ENCODE measurements at regions not wholly inside any gene's neighbourhood (a gene's known extent, or its start where the extent isn't known, plus 50 kb on each side); places are given as distances from the start of the nearest gene placed in this dataset.
"Not testable (repeated sequence)": the region's sequence is repeated elsewhere in the genome, so short reads cannot be mapped to it uniquely, and the experiment has no call there.

GRCh38 chr3:55157731-55158130, 229.9 kb upstream of the LRTM1 start:
- H3K36me3 ChIP-seq (ENCODE audit: control insufficient read depth in 2 of 2, insufficient read depth in 2 of 2, low read length in 2 of 2), result no peaks in the 10 kb centered on the region
- no peak overlapping the region for H3K27ac ChIP-seq (ENCODE audit: low read depth in 2 of 2, low read length in 2 of 2)
- H3K9me3 ChIP-seq (ENCODE audit: control insufficient read depth in 2 of 2, low read length in 2 of 2), result no peaks in the 10 kb centered on the region
- H3K9ac ChIP-seq (ENCODE audit: low read depth in 1 of 2, low read length in 2 of 2), result no peak overlapping the region
- no peak overlapping the region for H3K4me3 ChIP-seq (ENCODE audit: low read length in 2 of 2)
- H3K4me1 ChIP-seq (ENCODE audit: control insufficient read depth in 2 of 2, insufficient read depth in 2 of 2, low read length in 2 of 2), result no peaks in the 10 kb centered on the region
- no peaks in the 10 kb centered on the region for H3K27me3 ChIP-seq (ENCODE audit: control insufficient read depth in 2 of 2, insufficient read depth in 2 of 2, low read length in 2 of 2)

GRCh38 chr3:55156851-55157650, 229.2 kb upstream of the LRTM1 start:
- Histone ChIP-seq H3K36me3 (ENCODE audit: control insufficient read depth in 2 of 2, insufficient read depth in 2 of 2, low read length in 2 of 2) (no peaks in the 10 kb centered on the region), H3K9ac (ENCODE audit: low read depth in 1 of 2, low read length in 2 of 2) (no peak overlapping the region), H3K4me1 (ENCODE audit: control insufficient read depth in 2 of 2, insufficient read depth in 2 of 2, low read length in 2 of 2) (no peaks in the 10 kb centered on the region), H3K27ac (ENCODE audit: low read depth in 2 of 2, low read length in 2 of 2) (no peak overlapping the region), H3K4me3 (ENCODE audit: low read length in 2 of 2) (no peak overlapping the region), H3K27me3 (ENCODE audit: control insufficient read depth in 2 of 2, insufficient read depth in 2 of 2, low read length in 2 of 2) (peaks cover 0 to 2% of the 10 kb centered on the region in 2 donors), H3K9me3 (ENCODE audit: control insufficient read depth in 2 of 2, low read length in 2 of 2) (no peaks in the 10 kb centered on the region)

- no peaks in the 10 kb centered on the region for H3K36me3 ChIP-seq (ENCODE audit: control insufficient read depth in 2 of 2, insufficient read depth in 2 of 2, low read length in 2 of 2)
- H3K27ac ChIP-seq (ENCODE audit: low read depth in 2 of 2, low read length in 2 of 2), result no peak overlapping the region
- no peaks in the 10 kb centered on the region for H3K9me3 ChIP-seq (ENCODE audit: control insufficient read depth in 2 of 2, low read length in 2 of 2)
- H3K27me3 ChIP-seq (ENCODE audit: control insufficient read depth in 2 of 2, insufficient read depth in 2 of 2, low read length in 2 of 2), result peaks cover 0 to 2% of the 10 kb centered on the region in 2 donors
- no peak overlapping the region for H3K4me3 ChIP-seq (ENCODE audit: low read length in 2 of 2)
- H3K9ac ChIP-seq (ENCODE audit: low read depth in 1 of 2, low read length in 2 of 2), result no peak overlapping the region
- H3K4me1 ChIP-seq (ENCODE audit: control insufficient read depth in 2 of 2, insufficient read depth in 2 of 2, low read length in 2 of 2), result no peaks in the 10 kb centered on the region
Observed at GRCh38 chr3:55147856-55148720, 220.2 kb upstream of the LRTM1 start.

- Histone ChIP-seq H3K27ac (ENCODE audit: low read depth in 2 of 2, low read length in 2 of 2) (no peak overlapping the region), H3K9me3 (ENCODE audit: control insufficient read depth in 2 of 2, low read length in 2 of 2) (no peaks in the 10 kb centered on the region), H3K9ac (ENCODE audit: low read depth in 1 of 2, low read length in 2 of 2) (no peak overlapping the region), H3K36me3 (ENCODE audit: control insufficient read depth in 2 of 2, insufficient read depth in 2 of 2, low read length in 2 of 2) (no peaks in the 10 kb centered on the region), H3K27me3 (ENCODE audit: control insufficient read depth in 2 of 2, insufficient read depth in 2 of 2, low read length in 2 of 2) (no peaks in the 10 kb centered on the region), H3K4me1 (ENCODE audit: control insufficient read depth in 2 of 2, insufficient read depth in 2 of 2, low read length in 2 of 2) (no peaks in the 10 kb centered on the region), H3K4me3 (ENCODE audit: low read length in 2 of 2) (no peak overlapping the region)
Observed at GRCh38 chr3:55147406-55147805, 219.5 kb upstream of the LRTM1 start.

GRCh38 chr3:55146216-55146615, 218.4 kb upstream of the LRTM1 start:
- H3K4me1 ChIP-seq (ENCODE audit: control insufficient read depth in 2 of 2, insufficient read depth in 2 of 2, low read length in 2 of 2), result no peaks in the 10 kb centered on the region
- no peak overlapping the region for H3K9ac ChIP-seq (ENCODE audit: low read depth in 1 of 2, low read length in 2 of 2)
- H3K4me3 ChIP-seq (ENCODE audit: low read length in 2 of 2), result no peak overlapping the region
- H3K27me3 ChIP-seq (ENCODE audit: control insufficient read depth in 2 of 2, insufficient read depth in 2 of 2, low read length in 2 of 2), result no peaks in the 10 kb centered on the region
- no peaks in the 10 kb centered on the region for H3K9me3 ChIP-seq (ENCODE audit: control insufficient read depth in 2 of 2, low read length in 2 of 2)
- H3K36me3 ChIP-seq (ENCODE audit: control insufficient read depth in 2 of 2, insufficient read depth in 2 of 2, low read length in 2 of 2), result no peaks in the 10 kb centered on the region
- H3K27ac ChIP-seq (ENCODE audit: low read depth in 2 of 2, low read length in 2 of 2), result no peak overlapping the region

- Histone ChIP-seq H3K27me3 (ENCODE audit: control insufficient read depth in 2 of 2, insufficient read depth in 2 of 2, low read length in 2 of 2) (no peaks in the 10 kb centered on the region), H3K27ac (ENCODE audit: low read depth in 2 of 2, low read length in 2 of 2) (no peak overlapping the region), H3K9ac (ENCODE audit: low read depth in 1 of 2, low read length in 2 of 2) (no peak overlapping the region), H3K9me3 (ENCODE audit: control insufficient read depth in 2 of 2, low read length in 2 of 2) (no peaks in the 10 kb centered on the region), H3K4me1 (ENCODE audit: control insufficient read depth in 2 of 2, insufficient read depth in 2 of 2, low read length in 2 of 2) (no peaks in the 10 kb centered on the region), H3K4me3 (ENCODE audit: low read length in 2 of 2) (no peak overlapping the region), H3K36me3 (ENCODE audit: control insufficient read depth in 2 of 2, insufficient read depth in 2 of 2, low read length in 2 of 2) (no peaks in the 10 kb centered on the region)
Observed at GRCh38 chr3:55144015-55144673, 216.3 kb upstream of the LRTM1 start.

- H3K27me3 ChIP-seq (ENCODE audit: control insufficient read depth in 2 of 2, insufficient read depth in 2 of 2, low read length in 2 of 2), result no peaks in the 10 kb centered on the region
- no peaks in the 10 kb centered on the region for H3K4me1 ChIP-seq (ENCODE audit: control insufficient read depth in 2 of 2, insufficient read depth in 2 of 2, low read length in 2 of 2)
- H3K27ac ChIP-seq (ENCODE audit: low read depth in 2 of 2, low read length in 2 of 2), result no peak overlapping the region
- no peaks in the 10 kb centered on the region for H3K9me3 ChIP-seq (ENCODE audit: control insufficient read depth in 2 of 2, low read length in 2 of 2)
- H3K4me3 ChIP-seq (ENCODE audit: low read length in 2 of 2), result no peak overlapping the region
- no peaks in the 10 kb centered on the region for H3K36me3 ChIP-seq (ENCODE audit: control insufficient read depth in 2 of 2, insufficient read depth in 2 of 2, low read length in 2 of 2)
- H3K9ac ChIP-seq (ENCODE audit: low read depth in 1 of 2, low read length in 2 of 2), result no peak overlapping the region
Observed at GRCh38 chr3:55143336-55143735, 215.5 kb upstream of the LRTM1 start.

- not testable (repeated sequence) for H3K9me3 ChIP-seq (ENCODE audit: control insufficient read depth in 2 of 2, low read length in 2 of 2); H3K36me3 ChIP-seq (ENCODE audit: control insufficient read depth in 2 of 2, insufficient read depth in 2 of 2, low read length in 2 of 2)
Observed at GRCh38 chr3:55136291-55136690, 208.4 kb upstream of the LRTM1 start.

GRCh38 chr3:55128225-55128823, 200.5 kb upstream of the LRTM1 start:
- H3K9ac ChIP-seq (ENCODE audit: low read depth in 1 of 2, low read length in 2 of 2), result no peak overlapping the region
- no peaks in the 10 kb centered on the region for H3K9me3 ChIP-seq (ENCODE audit: control insufficient read depth in 2 of 2, low read length in 2 of 2)
- H3K36me3 ChIP-seq (ENCODE audit: control insufficient read depth in 2 of 2, insufficient read depth in 2 of 2, low read length in 2 of 2), result no peaks in the 10 kb centered on the region
- no peak overlapping the region for H3K4me3 ChIP-seq (ENCODE audit: low read length in 2 of 2)
- no peak overlapping the region for H3K27ac ChIP-seq (ENCODE audit: low read depth in 2 of 2, low read length in 2 of 2)
- no peaks in the 10 kb centered on the region for H3K4me1 ChIP-seq (ENCODE audit: control insufficient read depth in 2 of 2, insufficient read depth in 2 of 2, low read length in 2 of 2)
- H3K27me3 ChIP-seq (ENCODE audit: control insufficient read depth in 2 of 2, insufficient read depth in 2 of 2, low read length in 2 of 2), result no peaks in the 10 kb centered on the region

More at GRCh38 chr3:55136291-55136690, 208.4 kb upstream of the LRTM1 start:
- H3K9ac ChIP-seq (ENCODE audit: low read depth in 1 of 2, low read length in 2 of 2); H3K4me3 ChIP-seq (ENCODE audit: low read length in 2 of 2); H3K4me1 ChIP-seq (ENCODE audit: control insufficient read depth in 2 of 2, insufficient read depth in 2 of 2, low read length in 2 of 2); H3K27ac ChIP-seq (ENCODE audit: low read depth in 2 of 2, low read length in 2 of 2); H3K27me3 ChIP-seq (ENCODE audit: control insufficient read depth in 2 of 2, insufficient read depth in 2 of 2, low read length in 2 of 2): not testable (repeated sequence)

Data from mucosa of rectum (tissue), 2 donors.